ENCODE measurements at regions not wholly inside any gene's neighbourhood (a gene's known extent, or its start where the extent isn't known, plus 50 kb on each side); places are given as distances from the start of the nearest gene placed in this dataset.

DNA sequence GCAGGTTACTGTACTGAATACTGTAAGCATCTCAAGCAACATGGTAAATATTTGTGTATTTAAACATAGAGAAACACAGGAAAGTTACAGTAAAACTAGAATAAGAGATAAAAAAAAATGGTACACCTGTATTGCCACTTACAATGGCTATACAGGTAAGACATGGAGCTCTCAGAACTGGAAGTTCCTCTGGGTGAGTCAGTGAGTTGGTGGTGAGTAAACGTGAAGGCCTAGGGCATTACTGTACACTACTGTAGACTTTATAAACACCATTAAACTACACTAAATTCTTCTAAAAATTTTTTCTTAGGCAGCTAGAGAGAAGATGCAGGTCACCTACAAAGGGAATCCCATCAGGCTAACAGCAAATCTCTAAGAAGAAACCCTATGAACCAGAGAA, 872.9 kb downstream of the TAF11L14 start:
- H3K9me3 ChIP-seq (ENCODE audit: control insufficient read depth, insufficient read depth, low read depth, low read length), result no peaks in the 10 kb centered on the region
- no peak overlapping the region for H3K4me3 ChIP-seq (ENCODE audit: low read depth, low read length)
- CTCF ChIA-PET, result interaction anchor here (0.6 kb wide), 1 partner anchor 37 kb away, joined by 5 read pairs; no protein-coding TSS in a partner anchor
- POLR2A ChIA-PET, result no interaction called here
- no peaks in the 10 kb centered on the region for H3K36me3 ChIP-seq (ENCODE audit: control insufficient read depth in 2 of 2, insufficient read depth in 1 of 2, low read length in 2 of 2)
- H3K27ac ChIP-seq (ENCODE audit: extremely low read depth, low read depth, low read length), result no peak overlapping the region
- TF ChIP-seq, protein P1, sequence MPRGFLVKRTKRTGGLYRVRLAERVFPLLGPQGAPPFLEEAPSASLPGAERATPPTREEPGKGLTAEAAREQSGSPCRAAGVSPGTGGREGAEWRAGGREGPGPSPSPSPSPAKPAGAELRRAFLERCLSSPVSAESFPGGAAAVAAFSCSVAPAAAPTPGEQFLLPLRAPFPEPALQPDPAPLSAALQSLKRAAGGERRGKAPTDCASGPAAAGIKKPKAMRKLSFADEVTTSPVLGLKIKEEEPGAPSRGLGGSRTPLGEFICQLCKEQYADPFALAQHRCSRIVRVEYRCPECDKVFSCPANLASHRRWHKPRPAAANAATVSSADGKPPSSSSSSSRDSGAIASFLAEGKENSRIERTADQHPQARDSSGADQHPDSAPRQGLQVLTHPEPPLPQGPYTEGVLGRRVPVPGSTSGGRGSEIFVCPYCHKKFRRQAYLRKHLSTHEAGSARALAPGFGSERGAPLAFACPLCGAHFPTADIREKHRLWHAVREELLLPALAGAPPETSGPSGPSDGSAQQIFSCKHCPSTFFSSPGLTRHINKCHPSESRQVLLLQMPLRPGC (tag by site-specific recombination; IDR thresholded peaks at IDR 0.05), result no peak
- TF ChIP-seq ZNF214 (tag by site-specific recombination; IDR thresholded peaks at IDR 0.05; ENCODE audit: borderline replicate concordance) (no peak), ZNF394 (tag by site-specific recombination; IDR thresholded peaks at IDR 0.05; ENCODE audit: borderline replicate concordance) (no peak), ZNF10 (tag by site-specific recombination; IDR thresholded peaks at IDR 0.05) (no peak), ZNF626 (tag by site-specific recombination; IDR thresholded peaks at IDR 0.05) (no peak)
- TF ChIP-seq, protein P2, sequence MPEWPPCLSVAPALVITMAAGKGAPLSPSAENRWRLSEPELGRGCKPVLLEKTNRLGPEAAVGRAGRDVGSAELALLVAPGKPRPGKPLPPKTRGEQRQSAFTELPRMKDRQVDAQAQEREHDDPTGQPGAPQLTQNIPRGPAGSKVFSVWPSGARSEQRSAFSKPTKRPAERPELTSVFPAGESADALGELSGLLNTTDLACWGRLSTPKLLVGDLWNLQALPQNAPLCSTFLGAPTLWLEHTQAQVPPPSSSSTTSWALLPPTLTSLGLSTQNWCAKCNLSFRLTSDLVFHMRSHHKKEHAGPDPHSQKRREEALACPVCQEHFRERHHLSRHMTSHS (tag by site-specific recombination; IDR thresholded peaks at IDR 0.05), result no peak
- no peaks in the 10 kb centered on the region for H3K4me1 ChIP-seq (ENCODE audit: control insufficient read depth, insufficient read depth, low read length)

DNA sequence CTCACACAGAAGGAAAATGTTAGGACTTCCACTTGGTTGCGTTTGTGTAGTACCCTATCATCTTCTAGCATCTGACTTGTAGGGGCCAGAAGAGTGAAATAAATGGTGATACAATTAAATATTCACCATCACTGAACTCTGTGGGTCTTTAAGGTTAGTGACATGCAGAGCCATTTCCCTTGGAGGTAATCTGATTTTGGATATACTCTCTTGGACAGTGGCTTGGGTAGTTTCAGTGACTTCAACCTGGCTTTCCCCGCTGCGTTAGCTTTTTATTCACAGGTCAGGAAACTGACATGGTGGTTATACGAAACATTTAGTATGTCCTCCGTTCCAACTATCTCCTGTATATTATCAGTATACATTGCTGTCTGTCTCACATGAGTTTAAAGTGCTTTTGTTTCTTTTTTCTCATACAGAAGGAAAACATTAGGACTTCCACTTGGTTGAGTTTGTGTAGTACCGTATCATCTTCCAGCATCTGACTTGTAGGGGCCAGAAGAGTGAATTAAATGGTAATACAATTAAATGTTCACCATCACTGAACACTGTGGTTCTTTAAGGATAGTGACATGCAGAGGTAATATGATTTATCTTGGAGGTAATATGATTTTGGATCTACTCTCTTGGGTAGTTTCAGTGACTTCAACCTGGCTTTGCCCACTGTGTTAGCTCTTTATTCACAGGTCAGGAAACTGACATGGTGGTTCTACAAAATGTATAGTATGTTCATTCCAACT, 883.6 kb downstream of the TAF11L14 start:
- TF ChIP-seq, protein P3, sequence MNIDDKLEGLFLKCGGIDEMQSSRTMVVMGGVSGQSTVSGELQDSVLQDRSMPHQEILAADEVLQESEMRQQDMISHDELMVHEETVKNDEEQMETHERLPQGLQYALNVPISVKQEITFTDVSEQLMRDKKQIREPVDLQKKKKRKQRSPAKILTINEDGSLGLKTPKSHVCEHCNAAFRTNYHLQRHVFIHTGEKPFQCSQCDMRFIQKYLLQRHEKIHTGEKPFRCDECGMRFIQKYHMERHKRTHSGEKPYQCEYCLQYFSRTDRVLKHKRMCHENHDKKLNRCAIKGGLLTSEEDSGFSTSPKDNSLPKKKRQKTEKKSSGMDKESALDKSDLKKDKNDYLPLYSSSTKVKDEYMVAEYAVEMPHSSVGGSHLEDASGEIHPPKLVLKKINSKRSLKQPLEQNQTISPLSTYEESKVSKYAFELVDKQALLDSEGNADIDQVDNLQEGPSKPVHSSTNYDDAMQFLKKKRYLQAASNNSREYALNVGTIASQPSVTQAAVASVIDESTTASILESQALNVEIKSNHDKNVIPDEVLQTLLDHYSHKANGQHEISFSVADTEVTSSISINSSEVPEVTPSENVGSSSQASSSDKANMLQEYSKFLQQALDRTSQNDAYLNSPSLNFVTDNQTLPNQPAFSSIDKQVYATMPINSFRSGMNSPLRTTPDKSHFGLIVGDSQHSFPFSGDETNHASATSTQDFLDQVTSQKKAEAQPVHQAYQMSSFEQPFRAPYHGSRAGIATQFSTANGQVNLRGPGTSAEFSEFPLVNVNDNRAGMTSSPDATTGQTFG (tag by site-specific recombination; IDR thresholded peaks at IDR 0.05; ENCODE audit: borderline replicate concordance), result no peak
- TF ChIP-seq SP7 (tag by site-specific recombination; IDR thresholded peaks at IDR 0.05), result no peak
- TF ChIP-seq, protein P4, sequence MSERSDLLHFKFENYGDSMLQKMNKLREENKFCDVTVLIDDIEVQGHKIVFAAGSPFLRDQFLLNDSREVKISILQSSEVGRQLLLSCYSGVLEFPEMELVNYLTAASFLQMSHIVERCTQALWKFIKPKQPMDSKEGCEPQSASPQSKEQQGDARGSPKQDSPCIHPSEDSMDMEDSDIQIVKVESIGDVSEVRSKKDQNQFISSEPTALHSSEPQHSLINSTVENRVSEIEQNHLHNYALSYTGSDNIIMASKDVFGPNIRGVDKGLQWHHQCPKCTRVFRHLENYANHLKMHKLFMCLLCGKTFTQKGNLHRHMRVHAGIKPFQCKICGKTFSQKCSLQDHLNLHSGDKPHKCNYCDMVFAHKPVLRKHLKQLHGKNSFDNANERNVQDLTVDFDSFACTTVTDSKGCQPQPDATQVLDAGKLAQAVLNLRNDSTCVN (tag by site-specific recombination; optimal IDR thresholded peaks at IDR 0.05), result no peak
- TF ChIP-seq ZNF776 (tag by site-specific recombination; IDR thresholded peaks at IDR 0.05; ENCODE audit: borderline replicate concordance), result no peak
- no peak for TF ChIP-seq ZNF24 (tag by site-specific recombination; IDR thresholded peaks at IDR 0.05)
- TF ChIP-seq, protein P5, sequence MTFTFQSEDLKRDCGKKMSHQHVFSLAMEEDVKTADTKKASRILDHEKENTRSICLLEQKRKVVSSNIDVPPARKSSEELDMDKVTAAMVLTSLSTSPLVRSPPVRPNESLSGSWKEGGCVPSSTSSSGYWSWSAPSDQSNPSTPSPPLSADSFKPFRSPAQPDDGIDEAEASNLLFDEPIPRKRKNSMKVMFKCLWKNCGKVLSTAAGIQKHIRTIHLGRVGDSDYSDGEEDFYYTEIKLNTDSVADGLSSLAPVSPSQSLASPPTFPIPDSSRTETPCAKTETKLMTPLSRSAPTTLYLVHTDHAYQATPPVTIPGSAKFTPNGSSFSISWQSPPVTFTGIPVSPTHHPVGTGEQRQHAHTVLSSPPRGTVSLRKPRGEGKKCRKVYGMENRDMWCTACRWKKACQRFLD (tag by site-specific recombination; IDR thresholded peaks at IDR 0.05), result no peak
- TF ChIP-seq BCL11A (tag by site-specific recombination; IDR thresholded peaks at IDR 0.05; ENCODE audit: low read depth), result no peak
- H3K4me1 ChIP-seq (ENCODE audit: control insufficient read depth, insufficient read depth, low read length), result no peaks in the 10 kb centered on the region
- H3K36me3 ChIP-seq (ENCODE audit: control insufficient read depth in 2 of 2, insufficient read depth in 1 of 2, low read length in 2 of 2), result no peaks in the 10 kb centered on the region
- POLR2A ChIA-PET, result no interaction called here
- no peak overlapping the region for H3K4me3 ChIP-seq (ENCODE audit: low read depth, low read length)
- 0 out of 2 replicates have a peak, but pooled peaks cover 2% of the 10 kb centered on the region for H3K9me3 ChIP-seq (ENCODE audit: control insufficient read depth, insufficient read depth, low read depth, low read length)
- H3K27ac ChIP-seq (ENCODE audit: extremely low read depth, low read depth, low read length), result no peak overlapping the region
- CTCF ChIA-PET, result no interaction called here

Measured in HEK293 (cell line).